ENCODE measurements at regions not wholly inside any gene's neighbourhood (a gene's known extent, or its start where the extent isn't known, plus 50 kb on each side); places are given as distances from the start of the nearest gene placed in this dataset.
"Not testable (repeated sequence)": the region's sequence is repeated elsewhere in the genome, so short reads cannot be mapped to it uniquely, and the experiment has no call there.

GRCh38 chr12:70082997-70083676 is 160.1 kb upstream of the CNOT2 start:
- H3K4me1 Mint-ChIP-seq: no peaks in the 10 kb centered on the region
- CTCF ChIA-PET: no interaction called here
- H3K9me3 Mint-ChIP-seq (ENCODE audit: low read depth): peaks cover 2% of the 10 kb centered on the region

DNA sequence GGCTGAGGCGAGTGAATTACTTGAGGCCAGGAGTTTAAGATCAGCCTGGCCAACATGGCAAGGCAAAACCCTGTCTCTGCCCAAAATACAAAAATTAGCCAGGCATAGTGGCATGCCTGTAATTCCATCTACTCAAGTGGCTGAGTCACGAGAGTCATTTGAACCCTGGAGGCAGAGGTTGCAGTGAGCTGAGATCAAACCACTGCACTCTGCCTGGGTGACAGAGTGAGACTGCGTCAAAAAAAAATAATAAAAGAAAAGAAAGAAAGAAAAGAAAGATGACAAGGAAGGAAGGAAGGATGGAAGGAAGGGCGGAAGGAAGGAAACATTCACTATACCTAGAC is 159.6 kb upstream of the CNOT2 start:
- peaks cover 2% of the 10 kb centered on the region for H3K9me3 Mint-ChIP-seq (ENCODE audit: low read depth)
- no peak for DNase-seq
- no peaks in the 10 kb centered on the region for H3K27me3 Mint-ChIP-seq
- ATAC-seq: no peak
- no peaks in the 10 kb centered on the region for H3K36me3 Mint-ChIP-seq
- CTCF ChIA-PET: no interaction called here
- H3K4me1 Mint-ChIP-seq: no peaks in the 10 kb centered on the region
- no peak overlapping the region for H3K4me3 Mint-ChIP-seq
- H3K27ac Mint-ChIP-seq: no peak overlapping the region

More at GRCh38 chr12:70082997-70083676, 160.1 kb upstream of the CNOT2 start:
- Mint-ChIP-seq H3K36me3 (no peaks in the 10 kb centered on the region), H3K27me3 (peaks cover 2% of the 10 kb centered on the region), H3K27ac (no peak overlapping the region), H3K4me3 (no peak overlapping the region)
- no peak for DNase-seq
- no peak for ATAC-seq

DNA sequence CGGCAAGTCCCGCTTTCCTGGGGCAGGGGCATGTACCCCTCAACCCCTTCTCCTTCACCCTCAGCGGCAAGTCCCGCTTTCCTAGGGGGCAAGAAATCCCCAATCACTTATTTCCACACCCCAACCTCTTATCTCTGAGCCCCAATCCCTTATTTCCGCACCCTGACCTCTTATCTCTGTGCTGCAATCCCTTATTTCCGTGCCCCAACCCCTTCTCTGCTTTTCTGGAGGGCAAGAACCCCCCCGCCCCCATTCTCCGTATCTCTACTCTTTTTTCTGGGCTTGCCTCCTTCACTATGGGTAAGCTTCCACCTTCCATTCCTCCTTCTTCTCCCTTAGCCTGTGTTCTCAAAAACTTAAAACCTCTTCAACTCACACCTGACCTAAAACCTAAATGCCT is 156.9 kb upstream of the CNOT2 start:
- H3K4me3 Mint-ChIP-seq; H3K27ac Mint-ChIP-seq; CTCF ChIA-PET; DNase-seq; ATAC-seq; H3K36me3 Mint-ChIP-seq; H3K27me3 Mint-ChIP-seq; H3K9me3 Mint-ChIP-seq (ENCODE audit: low read depth); H3K4me1 Mint-ChIP-seq: not testable (repeated sequence)

DNA sequence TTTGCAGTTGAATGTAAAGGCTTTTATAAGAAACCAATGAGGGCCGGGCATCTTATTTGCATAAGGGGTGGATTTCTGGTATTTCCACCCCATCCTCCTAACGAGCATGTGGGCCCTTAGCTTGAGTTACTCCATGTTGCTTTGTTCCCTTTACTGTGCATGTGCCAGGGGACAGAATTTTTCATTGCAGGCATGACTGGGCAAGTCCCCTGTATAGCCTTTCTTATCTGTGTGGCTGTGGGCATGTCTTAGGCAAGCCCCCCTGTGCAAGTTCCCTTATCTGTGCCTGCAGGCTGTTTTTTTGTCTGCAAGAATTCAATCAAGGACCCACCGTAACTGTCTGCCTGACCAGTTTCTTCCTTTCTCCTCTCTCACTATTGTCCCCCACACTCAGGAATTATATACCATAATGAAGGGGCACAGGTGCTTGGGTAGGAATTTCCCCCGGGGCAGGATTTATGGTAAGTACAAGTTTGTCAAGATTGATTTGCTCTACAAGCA is 152.2 kb upstream of the CNOT2 start:
- Mint-ChIP-seq H3K4me1 (no peaks in the 10 kb centered on the region), H3K4me3 (no peak overlapping the region)

DNA sequence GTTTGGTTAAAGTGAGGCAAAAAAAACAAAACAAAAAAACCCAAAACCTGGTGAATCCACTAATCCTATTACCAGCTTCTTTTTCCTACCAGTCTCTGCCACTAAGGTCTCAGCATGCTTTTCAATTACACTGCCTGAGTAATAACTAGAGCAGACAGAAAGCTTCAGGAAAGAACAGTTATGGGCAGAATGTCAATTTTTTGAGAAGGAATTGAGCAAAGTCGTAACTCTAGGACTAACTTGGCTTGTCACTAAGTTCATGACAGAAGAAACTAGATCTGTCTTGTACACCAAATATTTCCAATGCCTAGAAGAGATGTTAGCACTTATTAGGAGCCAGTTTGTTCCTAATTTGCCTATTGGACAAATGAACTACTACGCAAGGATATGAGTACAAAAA is 148.8 kb upstream of the CNOT2 start:
- H3K27ac Mint-ChIP-seq: no peak overlapping the region
- H3K27me3 Mint-ChIP-seq: peaks cover under 1% of the 10 kb centered on the region
- DNase-seq: no peak
- CTCF ChIA-PET: interaction anchor here (1.1 kb wide), 1 partner anchor 15 kb away, joined by 3 read pairs; no protein-coding TSS in a partner anchor
- no peaks in the 10 kb centered on the region for H3K4me1 Mint-ChIP-seq
- H3K9me3 Mint-ChIP-seq (ENCODE audit: low read depth): no peaks in the 10 kb centered on the region
- no peak for ATAC-seq
- no peaks in the 10 kb centered on the region for H3K36me3 Mint-ChIP-seq
- H3K4me3 Mint-ChIP-seq: no peak overlapping the region

More for the DNA sequence above, 152.2 kb upstream of the CNOT2 start:
- H3K27me3 Mint-ChIP-seq: no peaks in the 10 kb centered on the region
- CTCF ChIA-PET: no interaction called here
- DNase-seq (no peak), ATAC-seq (no peak)
- no peaks in the 10 kb centered on the region for H3K9me3 Mint-ChIP-seq (ENCODE audit: low read depth)
- H3K27ac Mint-ChIP-seq: no peak overlapping the region
- H3K36me3 Mint-ChIP-seq: no peaks in the 10 kb centered on the region

DNA sequence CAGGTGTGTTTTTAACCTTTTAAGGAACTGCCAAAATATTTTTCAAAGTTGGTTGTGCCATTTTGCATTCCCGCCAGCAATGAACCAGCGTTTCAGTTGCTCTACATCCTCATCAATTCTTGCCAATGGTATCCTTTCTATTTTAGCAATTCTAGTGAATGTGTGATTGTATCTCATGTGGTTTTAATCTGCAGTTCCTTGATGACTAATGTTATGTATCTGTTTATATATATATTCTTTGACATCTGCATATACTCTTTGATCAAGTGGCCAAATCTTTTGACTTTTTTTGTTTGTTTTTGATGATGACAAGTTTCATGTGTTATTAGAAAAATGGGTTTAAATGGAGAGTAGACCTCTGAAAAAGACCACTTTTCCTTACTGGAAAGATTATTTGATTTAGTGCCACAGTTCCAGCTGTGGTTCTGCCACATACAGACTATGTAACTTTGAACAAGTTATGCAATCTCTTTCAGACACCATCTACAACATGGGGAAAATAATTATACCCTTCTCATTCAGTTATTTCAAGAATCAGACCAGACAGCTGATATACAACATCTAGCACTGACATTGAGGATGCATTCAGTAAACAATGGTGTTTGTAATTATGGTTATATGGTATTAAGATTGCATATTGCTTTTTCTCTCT is 146.3 kb upstream of the CNOT2 start:
- Mint-ChIP-seq H3K27ac (no peak overlapping the region), H3K9me3 (ENCODE audit: low read depth) (no peaks in the 10 kb centered on the region), H3K27me3 (peaks cover 13% of the 10 kb centered on the region), H3K4me3 (no peak overlapping the region), H3K4me1 (no peaks in the 10 kb centered on the region), H3K36me3 (no peaks in the 10 kb centered on the region)
- DNase-seq (no peak), ATAC-seq (no peak)
- CTCF ChIA-PET: no interaction called here

DNA sequence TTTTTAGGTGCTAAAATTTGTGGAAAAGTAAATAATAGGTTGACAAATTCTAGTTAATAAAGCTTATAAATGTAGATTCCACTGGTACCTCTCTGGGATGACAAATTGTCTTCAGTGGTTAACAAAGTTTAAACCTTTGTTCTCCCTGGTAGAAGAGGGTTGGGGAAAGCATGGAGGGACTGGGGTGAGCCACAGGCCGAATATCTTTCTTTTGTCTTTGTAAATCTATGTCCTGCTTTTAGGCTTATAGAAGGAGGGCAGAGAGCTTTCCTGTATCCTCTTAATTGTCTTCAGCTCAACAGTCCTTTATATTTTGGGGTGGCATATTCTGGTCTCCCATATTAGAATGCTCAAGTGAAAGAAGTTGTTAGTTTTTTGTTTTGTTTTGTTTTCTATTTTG is 142.2 kb upstream of the CNOT2 start:
- no peaks in the 10 kb centered on the region for H3K36me3 Mint-ChIP-seq
- CTCF ChIA-PET: no interaction called here
- no peak for ATAC-seq

GRCh38 chr12:70106347-70106746 is 136.9 kb upstream of the CNOT2 start:
- Mint-ChIP-seq H3K4me1 (no peaks in the 10 kb centered on the region), H3K27me3 (peaks cover 10% of the 10 kb centered on the region), H3K4me3 (no peak overlapping the region), H3K27ac (no peak overlapping the region), H3K36me3 (no peaks in the 10 kb centered on the region), H3K9me3 (ENCODE audit: low read depth) (peaks cover 5% of the 10 kb centered on the region)
- no peak for DNase-seq
- no peak for ATAC-seq
- CTCF ChIA-PET: no interaction called here

More for the DNA sequence above, 142.2 kb upstream of the CNOT2 start:
- Mint-ChIP-seq H3K4me3 (no peak overlapping the region), H3K27ac (no peak overlapping the region), H3K4me1 (no peaks in the 10 kb centered on the region), H3K9me3 (ENCODE audit: low read depth) (no peaks in the 10 kb centered on the region), H3K27me3 (peaks cover 19% of the 10 kb centered on the region)
- no peak for DNase-seq

DNA sequence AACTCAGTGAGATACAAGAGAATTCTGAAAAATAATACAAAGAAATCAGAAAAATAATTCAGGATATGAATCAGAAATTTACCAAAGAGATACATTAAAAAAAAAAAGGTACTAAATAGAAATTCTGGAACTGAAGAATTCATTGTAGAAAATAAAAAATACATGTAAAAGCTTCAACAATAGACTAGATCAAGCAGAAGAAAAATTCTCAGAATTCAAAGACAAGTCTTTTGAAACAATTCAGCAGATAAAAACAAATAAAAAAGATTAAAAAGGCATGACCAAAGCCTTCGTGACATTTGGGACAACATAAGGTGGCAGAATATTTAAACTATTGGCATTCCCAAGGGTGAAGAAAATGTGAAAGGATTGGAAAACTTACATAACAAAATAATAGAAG is 133.1 kb upstream of the CNOT2 start:
- H3K9me3 Mint-ChIP-seq (ENCODE audit: low read depth): peaks cover 5% of the 10 kb centered on the region
- DNase-seq: no peak
- H3K4me3 Mint-ChIP-seq: no peak overlapping the region
- CTCF ChIA-PET: no interaction called here
- H3K27me3 Mint-ChIP-seq: no peaks in the 10 kb centered on the region
- no peaks in the 10 kb centered on the region for H3K4me1 Mint-ChIP-seq
- H3K27ac Mint-ChIP-seq: no peak overlapping the region
- no peak for ATAC-seq
- H3K36me3 Mint-ChIP-seq: no peaks in the 10 kb centered on the region

- DNase-seq: no peak
- CTCF ChIA-PET: no interaction called here
Measured at GRCh38 chr12:70117670-70118069, 125.6 kb upstream of the CNOT2 start.

DNA sequence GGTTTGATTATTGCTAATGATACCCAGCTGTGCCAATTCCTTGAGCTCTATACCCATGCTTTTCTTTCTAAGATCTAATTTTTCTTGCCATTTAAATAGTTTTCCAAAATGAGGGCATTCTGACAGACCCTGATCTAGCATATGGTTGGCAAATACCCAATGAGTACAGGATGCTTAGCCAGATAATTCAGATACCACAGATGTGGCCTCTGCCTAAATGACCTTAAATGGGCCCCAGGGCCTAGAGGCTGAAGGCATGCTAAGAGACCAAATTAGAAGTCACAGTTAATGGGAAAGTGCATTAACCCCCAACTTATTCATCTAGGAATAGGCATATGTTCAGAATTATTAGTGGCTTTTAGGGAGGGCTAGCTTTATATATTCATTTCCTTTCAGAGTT is 122.3 kb upstream of the CNOT2 start:
- Mint-ChIP-seq H3K27me3 (no peaks in the 10 kb centered on the region), H3K36me3 (no peaks in the 10 kb centered on the region), H3K4me3 (no peak overlapping the region), H3K4me1 (no peaks in the 10 kb centered on the region), H3K9me3 (ENCODE audit: low read depth) (no peaks in the 10 kb centered on the region), H3K27ac (no peak overlapping the region)
- CTCF ChIA-PET: interaction anchor here (0.6 kb wide), 1 partner anchor 1626 kb away, joined by 3 read pairs; no protein-coding TSS in a partner anchor
- DNase-seq (no peak), ATAC-seq (no peak)

More at GRCh38 chr12:70117670-70118069, 125.6 kb upstream of the CNOT2 start:
- no peaks in the 10 kb centered on the region for H3K4me1 Mint-ChIP-seq
- ATAC-seq: no peak
- H3K27me3 Mint-ChIP-seq: no peaks in the 10 kb centered on the region
- H3K4me3 Mint-ChIP-seq: no peak overlapping the region
- no peaks in the 10 kb centered on the region for H3K36me3 Mint-ChIP-seq
- H3K27ac Mint-ChIP-seq: no peak overlapping the region
- H3K9me3 Mint-ChIP-seq (ENCODE audit: low read depth): no peaks in the 10 kb centered on the region

DNA sequence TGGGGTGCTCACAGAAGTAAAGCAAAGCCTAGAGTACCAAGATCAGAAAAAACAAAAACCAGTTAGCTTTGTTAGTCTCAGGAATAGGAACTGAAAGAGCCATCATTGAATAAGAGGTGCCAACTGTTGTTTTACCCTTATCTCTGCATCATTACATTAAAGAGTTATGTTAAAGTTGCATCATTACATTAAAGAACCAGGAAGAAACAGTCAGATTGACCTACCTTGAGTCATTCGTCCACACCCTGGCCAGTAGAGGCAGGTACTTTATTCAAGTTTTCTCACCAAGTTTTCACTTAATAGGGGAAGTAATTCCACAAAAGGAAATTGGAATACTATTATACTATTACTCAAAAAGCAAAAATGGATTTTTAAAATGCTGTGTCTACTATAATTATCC is 121.7 kb upstream of the CNOT2 start:
- CTCF ChIA-PET: interaction anchor here (0.6 kb wide), 1 partner anchor 1626 kb away, joined by 3 read pairs; no protein-coding TSS in a partner anchor
- H3K4me1 Mint-ChIP-seq: no peaks in the 10 kb centered on the region
- no peak overlapping the region for H3K27ac Mint-ChIP-seq
- ATAC-seq (no peak), DNase-seq (no peak)
- no peaks in the 10 kb centered on the region for H3K36me3 Mint-ChIP-seq
- no peak overlapping the region for H3K4me3 Mint-ChIP-seq
- H3K9me3 Mint-ChIP-seq (ENCODE audit: low read depth): no peaks in the 10 kb centered on the region
- H3K27me3 Mint-ChIP-seq: no peaks in the 10 kb centered on the region

GRCh38 chr12:70122804-70123203 is 120.4 kb upstream of the CNOT2 start:
- H3K36me3 Mint-ChIP-seq: no peaks in the 10 kb centered on the region
- DNase-seq (no peak), ATAC-seq (no peak)
- CTCF ChIA-PET: no interaction called here
- no peak overlapping the region for H3K4me3 Mint-ChIP-seq
- H3K9me3 Mint-ChIP-seq (ENCODE audit: low read depth): no peaks in the 10 kb centered on the region
- H3K4me1 Mint-ChIP-seq: no peaks in the 10 kb centered on the region
- no peak overlapping the region for H3K27ac Mint-ChIP-seq
- H3K27me3 Mint-ChIP-seq: no peaks in the 10 kb centered on the region

GRCh38 chr12:70149013-70149412 is 94.2 kb upstream of the CNOT2 start:
- Mint-ChIP-seq H3K4me1 (no peaks in the 10 kb centered on the region), H3K27ac (no peak overlapping the region), H3K4me3 (no peak overlapping the region), H3K27me3 (peaks cover 19% of the 10 kb centered on the region), H3K9me3 (ENCODE audit: low read depth) (peaks cover 3% of the 10 kb centered on the region), H3K36me3 (peaks cover 2% of the 10 kb centered on the region)
- no peak for ATAC-seq
- DNase-seq: no peak
- CTCF ChIA-PET: no interaction called here
